ENCODE measurements at regions not wholly inside any gene's neighbourhood (a gene's known extent, or its start where the extent isn't known, plus 50 kb on each side); places are given as distances from the start of the nearest gene placed in this dataset.

DNA sequence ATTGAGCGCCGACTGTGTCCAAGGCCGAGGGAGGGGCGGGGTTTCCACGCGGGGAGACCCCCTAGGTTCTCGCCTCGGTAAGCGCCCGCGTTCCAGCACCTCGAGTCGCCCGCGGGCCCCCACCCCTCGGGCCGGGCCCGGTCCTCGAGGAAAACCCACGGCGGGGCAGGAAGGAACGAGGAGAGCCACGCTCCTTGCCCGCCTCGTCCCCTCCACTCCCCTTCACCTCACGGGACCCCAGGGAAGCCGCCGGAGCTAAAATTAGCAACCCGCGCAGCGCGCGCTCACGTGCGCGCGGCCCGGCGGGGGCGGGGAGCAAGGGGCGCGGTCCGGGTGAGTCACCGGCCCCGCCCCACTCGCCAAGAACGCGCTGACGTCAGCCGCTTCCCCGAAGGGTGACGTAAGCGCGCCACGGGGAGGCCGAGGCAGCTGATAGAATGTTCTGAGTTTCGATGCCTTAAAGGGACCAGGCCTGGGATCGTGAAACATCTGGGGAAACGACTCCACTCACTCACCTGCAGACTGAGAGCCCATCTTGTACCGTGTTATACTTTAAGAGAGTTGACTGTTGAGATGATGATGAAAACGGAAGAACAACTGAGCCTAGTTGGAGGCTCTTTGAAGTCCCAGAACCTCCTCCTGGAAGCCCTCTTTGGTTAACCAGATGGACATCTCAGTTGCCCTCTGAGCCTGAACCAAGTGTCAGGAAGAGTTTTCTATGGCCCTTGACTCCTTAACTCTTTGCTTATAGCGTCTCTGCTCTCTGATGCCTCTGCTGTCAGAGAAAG is 49.7 kb upstream of the ATF3 start:
- peak; percentile 65 for DNase-seq (ENCODE audit: low read depth)

All from HS-27A (cell line).